ENCODE measurements at regions not wholly inside any gene's neighbourhood (a gene's known extent, or its start where the extent isn't known, plus 50 kb on each side); places are given as distances from the start of the nearest gene placed in this dataset.
"Not testable (repeated sequence)": the region's sequence is repeated elsewhere in the genome, so short reads cannot be mapped to it uniquely, and the experiment has no call there.

DNA sequence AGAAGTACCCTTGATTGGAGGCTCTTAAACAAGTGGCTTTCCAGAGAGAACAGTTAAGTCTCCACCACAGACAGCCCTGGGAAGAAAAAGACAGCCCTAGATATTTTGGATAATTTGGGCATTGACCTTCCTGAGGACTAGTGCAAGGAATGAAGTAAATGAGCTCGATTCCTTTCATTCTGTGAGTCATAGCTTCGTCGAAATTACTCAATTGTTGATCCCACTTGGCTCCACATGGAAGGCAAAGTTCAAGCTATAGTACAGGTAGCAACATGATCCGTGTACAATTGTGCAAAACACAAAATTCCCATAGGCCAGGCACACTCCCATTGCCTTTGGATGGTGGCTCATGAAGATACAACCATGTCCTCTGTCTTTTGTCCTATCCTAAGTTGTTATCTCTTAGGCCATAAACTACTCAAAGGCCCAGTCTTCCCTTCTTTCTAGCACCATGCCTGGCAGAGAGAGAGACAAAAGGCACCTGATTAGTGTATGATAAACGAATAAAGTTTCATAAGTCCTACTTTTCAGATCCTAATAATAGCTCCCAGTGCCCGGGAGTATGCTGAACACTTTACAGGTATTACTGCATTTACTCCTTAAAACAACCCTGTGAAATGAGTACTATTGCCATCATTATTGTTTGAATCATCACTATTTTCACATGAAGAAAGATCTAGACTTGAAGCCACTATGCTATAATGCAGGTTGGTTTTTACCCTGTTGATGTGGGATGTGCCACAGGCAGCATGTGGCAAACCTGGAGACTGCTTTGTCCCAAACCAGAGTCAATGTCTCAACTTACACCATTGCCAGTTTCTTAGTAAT, 116.7 kb upstream of the RANBP3L start:
- Histone ChIP-seq H3K36me3 (no peaks in the 10 kb centered on the region), H3K27me3 (replicated peaks) (no peaks in the 10 kb centered on the region), H3K27ac (no peak overlapping the region), H3K4me1 (replicated peaks) (peaks cover 22% of the 10 kb centered on the region), H3K4me3 (no peak overlapping the region), H3K9me3 (replicated peaks) (no peaks in the 10 kb centered on the region)
- no peak for DNase-seq (ENCODE audit: low read depth in 1 of 2, low spot score in 2 of 2)

- no peaks in the 10 kb centered on the region for H3K9me3 ChIP-seq (replicated peaks)
- H3K36me3 ChIP-seq, result no peaks in the 10 kb centered on the region
Observed at GRCh38 chr5:36421256-36421655, 119.6 kb upstream of the RANBP3L start.

GRCh38 chr5:36422952-36423351, 121.2 kb upstream of the RANBP3L start:
- Histone ChIP-seq H3K36me3 (no peaks in the 10 kb centered on the region), H3K27ac (peak overlapping the region; percentile 35), H3K4me1 (replicated peaks) (peaks cover 20% of the 10 kb centered on the region), H3K9me3 (replicated peaks) (no peaks in the 10 kb centered on the region), H3K27me3 (replicated peaks) (no peaks in the 10 kb centered on the region), H3K4me3 (no peak overlapping the region)
- peak in 1 of 2 experiments; percentile 85 for DNase-seq (ENCODE audit: low read depth in 1 of 2, low spot score in 2 of 2)

More at GRCh38 chr5:36421256-36421655, 119.6 kb upstream of the RANBP3L start:
- H3K4me1 ChIP-seq (replicated peaks), result peaks cover 28% of the 10 kb centered on the region
- H3K27me3 ChIP-seq (replicated peaks), result no peaks in the 10 kb centered on the region
- H3K27ac ChIP-seq, result no peak overlapping the region
- no peak overlapping the region for H3K4me3 ChIP-seq
- no peak for DNase-seq (ENCODE audit: low read depth in 1 of 2, low spot score in 2 of 2)

GRCh38 chr5:36423578-36424307, 122.0 kb upstream of the RANBP3L start:
- H3K9me3 ChIP-seq (replicated peaks), result no peaks in the 10 kb centered on the region
- H3K36me3 ChIP-seq, result no peaks in the 10 kb centered on the region
- H3K4me1 ChIP-seq (replicated peaks), result peaks cover 17% of the 10 kb centered on the region
- H3K27ac ChIP-seq, result peak overlapping the region; percentile 35
- no peak for DNase-seq (ENCODE audit: low read depth in 1 of 2, low spot score in 2 of 2)
- H3K4me3 ChIP-seq, result no peak overlapping the region
- H3K27me3 ChIP-seq (replicated peaks), result no peaks in the 10 kb centered on the region

- not testable (repeated sequence) for H3K9me3 ChIP-seq (replicated peaks)
Observed at GRCh38 chr5:36426070-36426469, 124.4 kb upstream of the RANBP3L start.

GRCh38 chr5:36435516-36435915, 133.8 kb upstream of the RANBP3L start:
- Histone ChIP-seq H3K4me3 (no peak overlapping the region), H3K36me3 (no peaks in the 10 kb centered on the region), H3K9me3 (replicated peaks) (no peaks in the 10 kb centered on the region), H3K27me3 (replicated peaks) (peaks cover 12% of the 10 kb centered on the region), H3K4me1 (replicated peaks) (no peaks in the 10 kb centered on the region), H3K27ac (no peak overlapping the region)
- no peak for DNase-seq (ENCODE audit: low read depth in 1 of 2, low spot score in 2 of 2)

More at GRCh38 chr5:36426070-36426469, 124.4 kb upstream of the RANBP3L start:
- not testable (repeated sequence) for DNase-seq (ENCODE audit: low read depth in 1 of 2, low spot score in 2 of 2); H3K27me3 ChIP-seq (replicated peaks); H3K36me3 ChIP-seq; H3K27ac ChIP-seq; H3K4me3 ChIP-seq
- peaks cover 17% of the 10 kb centered on the region for H3K4me1 ChIP-seq (replicated peaks)

DNA sequence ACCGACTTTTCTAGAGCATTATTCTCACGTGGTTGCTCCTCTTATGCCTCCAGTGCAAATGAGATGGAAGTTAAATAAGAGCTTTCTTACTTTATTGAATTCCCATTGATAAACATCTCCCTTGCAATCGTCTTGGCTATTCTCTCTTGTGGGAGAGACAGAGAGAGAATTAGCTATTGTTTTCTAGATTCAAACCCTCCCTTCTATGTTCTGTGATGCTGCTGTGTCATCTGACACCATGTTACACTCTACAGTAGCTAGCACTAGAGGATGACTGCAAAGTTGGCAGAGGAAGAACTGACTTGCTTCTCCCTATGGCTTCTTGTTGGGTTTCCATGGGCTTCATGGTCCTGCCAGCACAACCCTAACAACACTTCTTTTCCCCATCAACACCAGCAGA, 134.6 kb upstream of the RANBP3L start:
- DNase-seq (ENCODE audit: low read depth in 1 of 2, low spot score in 2 of 2), result no peak
- Histone ChIP-seq H3K36me3 (no peaks in the 10 kb centered on the region), H3K4me3 (no peak overlapping the region)

DNA sequence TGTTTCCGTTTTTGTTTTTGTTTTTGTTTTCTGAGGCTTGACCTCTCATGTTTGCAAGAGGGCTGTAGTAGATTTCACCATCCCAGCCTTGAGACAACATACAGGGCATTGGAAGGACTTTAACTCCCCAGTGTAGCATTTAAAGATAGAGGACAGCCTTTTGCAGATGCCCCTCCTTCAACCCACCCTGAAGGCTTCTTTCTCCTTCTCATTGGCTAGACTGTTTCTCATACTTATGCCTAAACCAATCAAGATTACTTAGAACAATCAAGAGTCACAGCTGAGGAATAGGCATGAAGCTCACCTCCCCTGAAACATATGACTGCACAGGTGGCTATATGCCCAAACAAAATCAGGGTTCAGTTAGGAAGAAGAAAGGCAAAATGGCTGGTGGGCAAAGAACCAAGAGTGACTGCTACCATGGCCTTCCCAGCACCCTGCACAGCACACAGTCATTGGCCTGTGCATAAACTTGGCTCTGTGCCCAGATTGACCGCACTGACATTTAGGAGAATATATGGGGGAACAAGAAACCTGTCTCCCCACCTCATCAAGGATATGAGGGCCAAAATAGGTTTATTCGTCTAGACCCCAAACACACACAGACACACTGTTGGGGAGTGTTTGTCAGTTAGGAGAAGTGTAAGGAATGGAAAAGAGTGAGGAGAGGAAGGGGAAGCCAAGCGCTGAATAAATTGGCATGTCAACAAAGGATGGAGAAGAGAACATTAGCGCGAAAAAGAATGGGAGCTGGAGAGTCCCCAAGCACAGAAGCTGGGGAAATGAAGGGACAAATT, 137.3 kb upstream of the RANBP3L start:
- H3K4me3 ChIP-seq, result no peak overlapping the region
- DNase-seq (ENCODE audit: low read depth in 1 of 2, low spot score in 2 of 2), result no peak
- H3K9me3 ChIP-seq (replicated peaks), result no peaks in the 10 kb centered on the region
- 0 out of 2 replicates have a peak, but pooled peaks cover 4% of the 10 kb centered on the region for H3K4me1 ChIP-seq (replicated peaks)
- H3K27ac ChIP-seq, result no peak overlapping the region
- H3K27me3 ChIP-seq (replicated peaks), result peaks cover 12% of the 10 kb centered on the region
- no peaks in the 10 kb centered on the region for H3K36me3 ChIP-seq

More for the DNA sequence above, 134.6 kb upstream of the RANBP3L start:
- Histone ChIP-seq H3K4me1 (replicated peaks) (no peaks in the 10 kb centered on the region), H3K27ac (no peak overlapping the region), H3K9me3 (replicated peaks) (no peaks in the 10 kb centered on the region), H3K27me3 (replicated peaks) (peaks cover 12% of the 10 kb centered on the region)

DNA sequence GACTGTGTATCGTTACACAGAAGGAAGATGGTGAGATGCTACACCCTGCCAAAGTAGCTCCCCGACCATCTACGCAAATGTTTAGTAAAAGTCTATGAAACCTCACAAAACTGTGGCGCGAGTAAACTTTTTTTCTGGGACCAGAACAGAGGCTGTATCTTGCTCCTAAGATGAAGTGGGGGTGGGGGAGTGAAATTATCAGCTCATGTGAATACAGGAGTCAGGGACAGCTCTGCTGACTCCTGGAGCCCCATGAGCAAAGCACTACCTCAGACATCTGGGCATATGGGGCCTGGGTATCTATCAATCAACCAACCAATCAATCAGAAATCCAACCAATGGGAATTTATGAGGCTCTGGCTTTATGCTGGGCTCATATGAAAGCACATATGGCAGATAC, 138.6 kb upstream of the RANBP3L start:
- Histone ChIP-seq H3K4me1 (replicated peaks) (0 out of 2 replicates have a peak, but pooled peaks cover 8% of the 10 kb centered on the region), H3K36me3 (no peaks in the 10 kb centered on the region), H3K9me3 (replicated peaks) (no peaks in the 10 kb centered on the region), H3K27me3 (replicated peaks) (peaks cover 7% of the 10 kb centered on the region), H3K27ac (no peak overlapping the region), H3K4me3 (no peak overlapping the region)
- no peak for DNase-seq (ENCODE audit: low read depth in 1 of 2, low spot score in 2 of 2)

- H3K4me1 ChIP-seq (replicated peaks), result 0 out of 2 replicates have a peak, but pooled peaks cover 8% of the 10 kb centered on the region
Observed at GRCh38 chr5:36441280-36441679, 139.6 kb upstream of the RANBP3L start.

DNA sequence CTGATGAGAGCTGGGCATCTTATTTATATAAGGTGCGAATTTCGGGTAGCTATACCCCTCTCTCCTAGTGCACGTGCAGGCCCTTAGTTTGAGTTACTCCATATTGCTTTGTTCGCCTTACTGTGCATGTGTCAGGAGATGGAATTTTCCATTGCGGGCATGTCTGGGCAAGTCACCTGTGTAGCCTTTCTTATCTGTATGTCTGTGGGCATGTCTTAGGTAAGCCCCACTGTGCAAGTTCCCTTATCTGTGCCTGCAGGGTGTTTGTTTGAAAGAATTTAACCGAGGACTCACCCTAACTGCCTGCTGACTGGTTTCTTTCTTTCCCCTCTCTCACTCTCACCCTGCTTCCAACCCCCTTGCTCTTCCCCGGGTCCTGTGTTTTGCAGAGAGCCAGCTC, 140.7 kb upstream of the RANBP3L start:
- no peak for DNase-seq (ENCODE audit: low read depth in 1 of 2, low spot score in 2 of 2)
- no peak overlapping the region for H3K4me3 ChIP-seq
- no peaks in the 10 kb centered on the region; the same call in 1 of the 2 replicates for H3K27me3 ChIP-seq (replicated peaks)
- 0 out of 2 replicates have a peak, but pooled peaks cover 8% of the 10 kb centered on the region for H3K4me1 ChIP-seq (replicated peaks)
- no peaks in the 10 kb centered on the region for H3K9me3 ChIP-seq (replicated peaks)
- H3K27ac ChIP-seq, result no peak overlapping the region
- no peaks in the 10 kb centered on the region for H3K36me3 ChIP-seq

More at GRCh38 chr5:36441280-36441679, 139.6 kb upstream of the RANBP3L start:
- Histone ChIP-seq H3K27ac (no peak overlapping the region), H3K9me3 (replicated peaks) (no peaks in the 10 kb centered on the region), H3K4me3 (no peak overlapping the region), H3K27me3 (replicated peaks) (no peaks in the 10 kb centered on the region; the same call in none of the 2 replicates), H3K36me3 (no peaks in the 10 kb centered on the region)
- DNase-seq (ENCODE audit: low read depth in 1 of 2, low spot score in 2 of 2), result no peak

DNA sequence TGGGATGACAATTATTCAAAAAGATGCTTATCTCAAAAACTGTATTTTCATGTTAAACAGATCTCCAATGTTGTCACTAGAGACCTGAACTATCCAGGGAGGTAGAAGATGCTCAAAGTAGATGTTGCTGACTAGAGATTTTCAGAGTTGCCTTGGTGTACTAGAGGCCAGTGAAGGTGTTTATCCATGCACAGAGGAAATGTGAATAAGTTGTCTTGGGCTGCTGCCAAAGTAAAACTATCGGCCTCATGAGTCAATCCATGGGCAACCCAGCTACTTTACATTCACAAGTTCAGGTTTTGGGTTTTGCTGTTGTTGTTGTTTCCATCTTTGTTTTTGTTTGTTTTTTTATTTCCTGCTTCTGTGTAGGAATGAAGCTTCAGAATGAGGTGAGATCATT, 141.1 kb upstream of the RANBP3L start:
- no peak for DNase-seq (ENCODE audit: low read depth in 1 of 2, low spot score in 2 of 2)
- Histone ChIP-seq H3K36me3 (no peaks in the 10 kb centered on the region), H3K27ac (no peak overlapping the region), H3K4me1 (replicated peaks) (peaks cover 11% of the 10 kb centered on the region; the same call in 1 of the 2 replicates), H3K4me3 (no peak overlapping the region), H3K9me3 (replicated peaks) (no peaks in the 10 kb centered on the region), H3K27me3 (replicated peaks) (no peaks in the 10 kb centered on the region; the same call in 1 of the 2 replicates)

- no peaks in the 10 kb centered on the region for H3K27me3 ChIP-seq (replicated peaks)
- H3K4me3 ChIP-seq, result no peak overlapping the region
- peaks cover 14% of the 10 kb centered on the region; the same call in 1 of the 2 replicates for H3K4me1 ChIP-seq (replicated peaks)
- no peaks in the 10 kb centered on the region for H3K36me3 ChIP-seq
- no peak for DNase-seq (ENCODE audit: low read depth in 1 of 2, low spot score in 2 of 2)
- H3K9me3 ChIP-seq (replicated peaks), result no peaks in the 10 kb centered on the region
- H3K27ac ChIP-seq, result no peak overlapping the region
Observed at GRCh38 chr5:36443941-36444340, 142.2 kb upstream of the RANBP3L start.

Measured in SJSA1 (cell line).